Esophagus squamous epithelium (tissue), 4 donors: ENCODE measurements at regions not wholly inside any gene's neighbourhood (a gene's known extent, or its start where the extent isn't known, plus 50 kb on each side); places are given as distances from the start of the nearest gene placed in this dataset.

Experiments
- CTCF ChIP-seq, 6 experiments: fragments of 450-650 bp in 4 of 6; fragments of 200-600 bp in 2 of 6; sonication (generic) in 2 of 6; IDR thresholded peaks; one replicate each; pipeline ENCODE4 v1.5.1; 2016 to 2019; ENCODE audit warnings: antibody characterized with exemption in 6 of 6, mild to moderate bottlenecking in 4 of 6, moderate library complexity in 4 of 6
- POLR2A ChIP-seq, 4 donors: fragments of 450-650 bp; IDR thresholded peaks; one replicate each; pipeline ENCODE4 v1.6.1; 2017; ENCODE audit warnings: antibody characterized with exemption in 4 of 4, mild to moderate bottlenecking in 4 of 4, moderate library complexity in 3 of 4

GRCh38 chr3:162285259-162285658 lies 788.7 kb downstream of the OTOL1 start:
- no peak for TF ChIP-seq CTCF (IDR thresholded peaks at IDR 0.05)
- no peak for TF ChIP-seq POLR2A (IDR thresholded peaks at IDR 0.05)
